ENCODE measurements at regions not wholly inside any gene's neighbourhood (a gene's known extent, or its start where the extent isn't known, plus 50 kb on each side); places are given as distances from the start of the nearest gene placed in this dataset.

DNA sequence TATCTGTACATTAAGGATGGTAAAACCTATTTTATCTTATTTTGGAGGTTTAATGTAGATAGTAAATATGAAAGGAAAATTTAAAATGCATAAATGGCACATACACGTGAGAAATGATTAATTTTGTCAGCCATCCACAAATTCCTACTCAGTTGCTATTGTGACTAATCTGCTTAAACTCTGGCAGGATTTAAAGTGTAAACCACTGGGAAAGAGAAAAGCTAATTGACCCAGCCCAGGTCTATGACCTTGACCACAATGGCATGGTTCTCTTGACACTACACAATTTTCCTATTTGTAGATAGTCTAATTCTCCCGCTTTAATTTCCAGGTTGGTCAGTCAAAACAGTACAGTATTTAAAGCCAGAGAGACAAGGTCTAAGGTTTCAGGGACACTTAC is 459.0 kb upstream of the KLF4 start:
- no peak for DNase-seq (ENCODE audit: low spot score)

DNA sequence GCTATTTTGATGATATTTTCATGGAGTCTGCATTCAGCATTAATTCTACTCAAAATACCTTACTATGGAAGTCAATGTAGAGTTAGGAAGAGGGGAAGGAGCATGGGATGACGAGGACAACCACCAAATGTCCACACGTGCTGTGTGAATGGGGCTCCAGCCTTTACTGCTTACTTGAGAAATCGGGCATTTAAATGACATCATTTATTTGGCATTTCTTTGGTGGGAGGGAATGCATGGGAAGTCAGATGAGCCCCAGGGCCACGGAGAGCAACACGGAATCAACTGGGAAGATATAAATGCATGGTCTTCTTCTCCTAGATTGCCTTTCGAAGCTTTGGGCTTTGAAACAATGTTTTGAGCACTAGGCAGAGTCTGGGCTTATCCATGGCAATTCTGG is 458.5 kb upstream of the KLF4 start:
- DNase-seq (ENCODE audit: low spot score): no peak

DNA sequence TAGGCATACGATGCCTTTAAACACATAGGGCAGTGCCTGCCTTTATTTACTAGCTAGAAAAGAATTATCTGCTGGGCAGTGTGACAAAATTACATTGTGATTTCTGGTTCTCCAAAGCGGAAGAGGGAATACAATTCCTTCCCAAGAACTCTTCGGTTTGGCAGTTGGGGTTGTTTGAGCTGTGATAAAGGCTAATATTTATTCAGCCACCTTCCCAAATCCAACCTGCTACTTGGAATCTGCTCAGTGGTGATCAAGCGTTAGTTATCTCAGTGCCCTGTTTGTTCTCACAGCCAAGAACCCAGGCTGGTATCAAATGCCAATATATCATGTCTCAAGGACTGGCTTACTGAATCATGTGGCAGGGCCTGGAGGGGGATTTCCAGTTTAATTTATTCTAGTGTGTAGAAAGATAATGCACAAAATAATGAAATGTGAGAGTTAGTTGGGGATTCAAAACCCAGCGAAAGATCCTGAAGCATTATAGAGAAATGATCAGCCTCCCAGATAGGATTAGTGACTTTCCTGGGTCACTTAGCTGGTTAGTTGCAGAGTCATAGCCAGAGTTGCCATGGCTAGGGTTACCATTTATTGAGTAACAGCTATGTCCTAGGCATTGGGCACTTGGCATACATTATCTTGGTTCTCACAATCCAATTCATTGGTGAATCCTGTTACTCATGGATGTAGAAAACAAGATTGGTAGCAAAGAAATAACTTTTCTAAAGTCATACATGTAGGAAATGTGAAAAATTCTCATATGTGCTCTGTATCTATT is 457.0 kb upstream of the KLF4 start:
- no peak for DNase-seq (ENCODE audit: low spot score)

DNA sequence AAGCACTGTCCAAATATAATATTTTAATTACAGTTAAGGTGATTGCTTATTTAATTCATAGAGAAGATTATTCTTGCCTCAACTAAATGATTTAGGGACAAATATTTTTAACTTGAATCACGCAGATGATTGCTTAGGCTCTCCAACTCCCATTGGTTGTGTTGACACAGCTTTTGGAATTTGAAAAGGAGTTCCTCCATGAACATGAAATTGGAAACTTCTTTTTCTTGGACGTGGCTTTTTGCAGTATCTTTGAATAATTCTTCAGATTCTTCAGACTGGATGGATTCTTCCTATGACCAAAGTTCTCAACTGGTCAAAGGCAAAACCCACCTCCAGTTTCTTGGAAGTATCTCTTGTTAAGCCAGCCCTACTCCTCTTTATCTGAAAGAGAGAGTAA is 456.4 kb upstream of the KLF4 start:
- no peak for DNase-seq (ENCODE audit: low spot score)

DNA sequence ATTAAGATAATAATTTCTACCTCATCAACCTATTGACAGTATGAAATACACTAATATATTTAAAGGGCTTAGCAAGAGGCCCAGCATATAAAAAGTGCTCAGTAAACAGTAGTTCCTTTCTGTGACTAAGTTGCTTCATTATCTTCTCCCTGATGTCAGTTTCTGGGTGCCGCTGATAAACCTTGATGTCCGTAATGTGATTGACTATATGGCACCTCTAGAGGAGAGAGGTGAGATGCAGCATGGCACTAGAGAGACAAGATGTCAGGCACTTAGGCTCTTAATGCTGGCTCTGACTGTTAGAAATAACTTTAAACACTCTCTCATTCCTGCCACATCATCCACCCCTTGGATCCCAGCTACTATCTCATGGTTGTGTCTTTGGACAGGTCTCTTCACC is 455.9 kb upstream of the KLF4 start:
- no peak for DNase-seq (ENCODE audit: low spot score)

DNA sequence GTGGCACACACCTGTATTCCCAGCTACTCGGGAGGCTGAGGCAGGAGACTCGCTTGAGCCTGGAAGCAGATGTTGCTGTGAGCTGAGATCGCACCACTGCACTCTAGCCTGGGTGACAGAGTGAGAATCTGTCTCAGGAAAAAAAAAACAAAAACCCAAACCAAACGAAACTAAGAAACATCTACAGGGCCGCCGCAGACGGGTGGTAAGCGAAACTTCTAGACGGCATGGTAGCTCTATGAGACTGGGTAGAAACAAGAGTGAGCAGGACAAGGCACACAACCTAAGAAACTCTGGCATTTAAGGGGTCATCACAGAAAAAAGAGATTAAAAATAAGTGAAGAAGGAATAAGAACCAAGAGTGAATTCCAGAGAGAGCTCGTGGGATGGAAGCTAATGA is 454.8 kb upstream of the KLF4 start:
- DNase-seq (ENCODE audit: low spot score): no peak

DNA sequence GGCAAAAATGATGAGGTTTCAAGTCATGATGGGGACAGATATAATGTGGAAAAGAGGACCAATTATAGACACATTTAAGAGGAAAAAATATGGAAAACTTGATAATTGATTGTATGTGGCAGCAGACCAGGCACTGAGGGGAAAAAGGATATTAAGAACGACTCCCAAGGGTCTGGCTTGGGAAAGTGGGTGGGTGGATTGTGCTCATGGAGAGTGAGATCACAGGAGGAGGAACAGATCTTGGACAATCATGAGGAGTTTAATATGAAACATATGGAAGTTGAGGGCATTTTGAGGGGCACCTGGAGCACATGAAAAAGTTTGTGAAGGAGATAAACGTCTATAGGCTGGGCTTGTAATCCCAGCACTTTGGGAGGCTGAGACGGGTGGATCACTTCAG is 454.3 kb upstream of the KLF4 start:
- no peak for DNase-seq (ENCODE audit: low spot score)

DNA sequence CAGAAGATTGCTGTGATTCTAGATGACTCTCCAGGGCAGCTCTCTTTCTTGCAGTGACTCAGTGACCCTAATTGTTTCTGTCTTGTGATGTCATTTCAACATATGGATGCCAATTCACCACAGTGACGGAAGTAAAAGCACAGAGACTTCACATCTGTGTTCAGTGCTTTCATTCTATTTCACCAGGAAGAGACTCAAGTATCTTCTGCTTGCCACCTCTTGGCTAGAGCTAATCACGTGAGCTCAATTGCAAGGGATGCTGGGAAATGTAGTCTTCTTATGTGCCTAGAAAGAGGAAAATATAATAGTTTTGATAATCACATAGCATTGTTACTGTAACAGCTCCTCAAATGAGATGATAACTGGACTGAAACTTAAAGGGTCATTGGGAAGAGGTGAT is 453.3 kb upstream of the KLF4 start:
- DNase-seq (ENCODE audit: low spot score): no peak

DNA sequence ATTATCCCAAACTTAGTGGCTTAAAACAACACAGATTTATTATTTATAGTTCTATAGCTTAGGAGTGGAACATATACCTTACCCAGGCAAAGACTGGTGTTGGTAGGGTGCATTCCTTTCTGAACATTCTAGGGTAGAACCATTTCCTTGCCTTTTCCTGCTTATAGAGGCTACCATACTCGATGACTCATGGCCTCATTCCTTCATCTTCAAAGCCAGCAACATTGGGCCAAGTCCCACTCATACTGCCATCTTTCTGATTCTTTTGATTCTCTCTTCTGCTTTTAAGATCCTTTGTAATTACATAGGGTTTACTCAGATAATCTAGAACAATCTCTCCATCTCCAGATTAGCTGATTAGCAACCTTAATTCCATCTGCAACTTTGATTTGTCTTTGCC is 452.7 kb upstream of the KLF4 start:
- DNase-seq (ENCODE audit: low spot score): no peak

DNA sequence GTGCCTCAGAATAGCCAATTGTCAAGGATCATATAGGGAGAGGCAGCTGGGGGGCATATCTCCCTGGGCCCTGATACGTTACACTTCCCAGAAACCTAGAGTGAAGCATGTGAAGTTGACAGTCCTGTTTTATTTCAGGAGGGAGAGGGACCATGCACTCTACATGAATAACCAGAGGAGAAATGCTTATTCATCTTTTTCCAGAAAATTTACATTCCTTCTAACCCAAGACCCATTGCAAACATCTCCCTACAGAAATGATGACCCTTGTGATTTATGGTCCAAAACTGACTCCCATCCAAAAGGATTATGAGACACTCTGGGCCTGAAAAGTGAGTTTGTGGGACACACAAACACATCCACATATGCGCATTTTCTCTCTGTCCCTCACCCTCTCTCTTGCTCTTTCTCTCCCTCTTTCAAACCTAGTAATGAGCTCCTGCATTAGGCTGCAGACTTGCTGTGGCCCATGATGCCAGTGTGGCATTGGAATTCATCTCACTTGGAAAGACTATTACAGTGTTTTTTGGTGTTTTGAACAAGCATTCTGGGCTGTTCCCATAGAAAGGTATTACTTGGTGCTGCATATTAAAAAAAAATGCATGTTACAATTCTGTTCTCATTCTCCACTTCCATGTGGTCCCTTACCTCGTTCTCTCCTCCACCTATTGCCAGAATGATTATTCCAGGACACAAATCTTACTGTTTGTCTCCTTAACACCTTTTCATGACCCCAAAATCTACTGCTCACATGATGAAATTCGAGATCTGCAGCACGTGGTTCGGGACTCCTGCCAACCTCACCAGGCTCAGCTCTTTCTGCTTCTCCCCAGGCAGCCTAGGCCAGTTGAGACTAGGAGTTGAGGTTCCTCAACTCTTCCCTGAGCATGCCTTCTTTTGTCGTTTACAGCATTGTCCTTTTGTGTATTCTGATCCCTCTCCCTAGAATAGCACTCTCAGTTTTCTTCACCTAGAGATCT is 451.3 kb upstream of the KLF4 start:
- no peak for DNase-seq (ENCODE audit: low spot score)

DNA sequence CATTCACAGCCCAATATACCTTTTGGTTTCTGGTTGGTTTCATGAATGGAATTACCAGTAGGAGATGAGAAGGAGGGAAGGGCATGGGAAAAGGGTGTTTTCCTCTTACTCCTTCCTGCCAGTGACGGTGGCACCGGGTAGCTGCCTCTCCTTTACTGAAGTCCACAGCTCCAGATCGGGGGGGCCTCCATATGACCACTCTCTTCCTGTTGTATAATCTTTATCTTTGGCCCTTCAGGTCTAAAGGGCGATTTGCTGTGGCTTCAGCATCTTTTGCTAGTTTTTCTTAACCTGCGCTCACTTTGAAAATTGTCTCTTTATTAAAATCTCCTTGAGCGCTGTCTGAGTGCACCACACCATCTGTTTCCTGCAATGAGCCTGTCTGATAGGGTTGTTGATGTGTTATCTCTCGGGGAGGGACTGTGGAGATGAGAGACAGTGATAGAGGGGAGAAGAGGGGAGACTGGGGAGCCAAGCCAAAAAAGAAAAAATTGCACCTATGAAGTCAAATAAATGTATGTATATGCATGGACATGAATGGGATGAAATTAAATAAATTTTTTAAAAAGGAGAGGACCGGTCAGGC is 449.3 kb upstream of the KLF4 start:
- DNase-seq (ENCODE audit: low spot score): no peak

DNA sequence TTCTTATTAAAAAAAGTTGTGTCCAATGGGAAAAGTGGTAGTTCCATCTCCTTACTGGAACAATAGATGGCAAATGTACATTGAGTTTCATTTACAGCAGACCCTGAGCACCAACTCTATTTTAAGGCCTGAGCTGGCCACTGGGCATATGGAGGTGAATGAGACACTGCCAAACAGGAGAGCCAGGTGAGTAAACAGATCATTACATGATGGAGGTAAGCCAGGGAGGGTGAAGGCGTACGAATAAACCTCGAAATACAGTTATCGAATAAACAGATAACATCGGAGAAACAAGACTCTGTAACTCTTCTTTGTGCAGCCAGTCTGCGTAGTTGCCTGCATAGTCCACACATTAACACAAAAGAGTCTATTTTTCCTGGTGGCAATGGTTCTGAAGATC is 446.4 kb upstream of the KLF4 start:
- no peak for DNase-seq (ENCODE audit: low spot score)

DNA sequence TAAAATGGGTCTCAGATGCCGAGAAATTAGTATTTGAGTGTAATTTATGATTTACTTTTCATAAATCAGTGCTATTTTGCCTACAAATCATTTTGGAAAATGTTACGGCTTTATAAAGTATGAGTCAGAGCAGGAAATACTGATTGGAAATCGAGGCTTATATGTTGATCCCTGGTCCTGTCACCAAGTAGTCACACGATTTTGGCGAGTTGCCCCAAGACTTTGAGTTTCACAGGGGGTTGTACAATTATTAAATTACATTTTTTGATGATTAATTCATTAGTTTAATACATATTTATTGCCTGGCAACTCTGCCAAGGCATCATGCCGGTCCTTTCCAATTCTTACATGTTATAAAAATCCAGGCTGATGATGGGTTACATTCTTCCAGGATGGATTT is 443.9 kb upstream of the KLF4 start:
- DNase-seq (ENCODE audit: low spot score): no peak

DNA sequence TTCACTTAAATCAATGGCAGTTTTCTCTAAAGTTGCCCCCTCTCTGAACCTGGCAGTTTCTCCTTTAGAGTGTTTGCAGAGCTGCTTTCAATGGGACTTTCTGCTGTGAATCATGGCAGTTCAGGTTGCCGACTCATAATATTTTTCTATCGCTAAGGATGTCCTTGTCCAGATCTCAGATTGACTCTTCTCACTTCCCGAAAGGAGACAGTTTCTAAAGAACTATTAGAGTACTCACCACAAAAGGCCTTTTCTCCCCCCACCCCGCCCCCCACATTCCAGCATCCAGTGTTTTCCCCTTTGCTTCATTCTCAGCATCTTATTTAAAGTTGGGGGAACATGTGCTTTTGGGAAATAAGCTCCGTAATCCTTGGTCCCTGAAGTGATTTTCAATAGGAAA is 443.5 kb upstream of the KLF4 start:
- DNase-seq (ENCODE audit: low spot score): no peak

DNA sequence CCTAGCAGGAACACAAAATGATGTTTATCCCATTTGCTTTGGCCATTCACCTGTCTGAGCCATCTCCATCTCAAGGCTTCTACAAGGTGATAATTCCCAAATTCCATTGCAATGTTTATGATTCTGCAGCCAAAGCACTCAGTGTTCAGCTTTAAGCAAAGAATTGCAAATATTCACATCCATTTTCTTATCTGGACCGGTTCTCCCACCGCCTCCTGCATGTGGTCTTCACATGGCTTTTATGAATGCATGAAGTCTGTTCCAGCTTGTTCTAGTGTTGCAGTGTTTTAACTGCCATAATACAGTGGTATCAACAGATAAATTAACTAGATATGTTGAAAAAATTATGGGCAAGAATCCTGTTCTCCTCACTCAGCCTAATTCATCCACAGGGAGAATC is 443.0 kb upstream of the KLF4 start:
- no peak for DNase-seq (ENCODE audit: low spot score)

DNA sequence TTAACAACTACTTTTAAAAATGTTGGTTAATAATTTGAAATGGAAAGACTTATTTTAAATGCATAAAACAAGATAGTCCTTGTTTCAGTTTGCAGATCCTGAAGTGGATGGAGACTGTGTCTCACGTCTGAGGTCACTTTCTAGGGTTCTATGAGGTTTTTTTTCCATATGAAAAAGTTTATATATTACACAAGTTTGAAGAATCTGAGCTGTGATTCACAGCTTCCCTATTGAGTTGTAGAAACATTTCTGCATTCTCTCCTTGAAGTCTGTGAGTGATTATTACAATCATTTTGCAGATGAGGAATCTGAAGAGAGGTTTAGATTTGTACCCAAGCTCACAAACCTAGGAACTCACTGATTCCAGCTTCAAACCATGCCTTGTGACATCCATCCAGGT is 442.5 kb upstream of the KLF4 start:
- no peak for DNase-seq (ENCODE audit: low spot score)

DNA sequence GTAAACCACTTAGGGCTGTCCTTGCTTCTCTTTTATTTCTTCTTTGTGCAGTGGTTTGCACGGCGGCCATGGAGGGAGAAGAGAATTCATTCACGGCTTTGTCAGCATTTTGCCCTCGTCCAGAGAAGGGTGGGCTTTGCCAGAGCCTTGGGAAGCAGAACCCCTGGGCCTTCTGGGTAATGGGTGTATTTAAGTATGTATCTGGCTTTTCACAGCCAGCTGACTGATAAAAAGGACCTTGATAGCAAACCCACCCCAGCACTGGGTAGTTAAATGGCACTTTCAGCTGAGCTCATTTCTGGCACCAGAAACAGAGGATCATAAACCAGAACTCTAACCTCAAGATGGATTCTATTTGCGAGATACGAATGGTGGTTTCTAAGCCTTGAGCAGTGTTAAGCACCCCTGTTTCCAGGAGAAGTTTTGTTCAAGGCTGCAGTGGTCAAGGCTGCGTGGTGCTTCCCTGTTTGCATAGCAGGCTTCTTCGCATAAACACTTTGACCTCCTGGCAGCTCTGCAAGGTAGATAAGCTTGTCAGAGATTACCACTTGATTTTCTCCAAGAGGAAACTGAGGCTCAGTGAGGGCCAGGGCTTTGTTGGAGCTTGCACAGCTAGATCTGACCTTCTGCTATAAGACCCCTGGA is 441.6 kb upstream of the KLF4 start:
- no peak for DNase-seq (ENCODE audit: low spot score)

DNA sequence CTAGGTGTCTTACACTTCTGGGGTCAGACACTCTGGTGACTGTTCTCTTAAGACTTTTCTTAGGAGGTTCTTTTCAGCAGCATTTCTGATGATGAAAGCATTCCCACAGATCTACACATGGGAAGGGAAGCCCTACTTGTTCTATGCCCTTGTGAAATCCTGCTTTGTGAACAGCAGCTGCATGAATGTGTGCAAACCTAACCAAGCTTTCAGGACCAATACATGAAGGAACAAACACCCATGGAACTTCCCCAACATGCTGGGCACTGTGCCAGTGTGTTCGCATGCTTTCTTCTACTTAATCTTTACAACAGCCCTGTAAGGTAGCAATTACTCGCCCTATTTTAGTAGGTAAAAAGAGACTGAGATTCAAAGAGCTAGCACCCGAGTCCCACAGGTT is 439.9 kb upstream of the KLF4 start:
- no peak for DNase-seq (ENCODE audit: low spot score)

DNA sequence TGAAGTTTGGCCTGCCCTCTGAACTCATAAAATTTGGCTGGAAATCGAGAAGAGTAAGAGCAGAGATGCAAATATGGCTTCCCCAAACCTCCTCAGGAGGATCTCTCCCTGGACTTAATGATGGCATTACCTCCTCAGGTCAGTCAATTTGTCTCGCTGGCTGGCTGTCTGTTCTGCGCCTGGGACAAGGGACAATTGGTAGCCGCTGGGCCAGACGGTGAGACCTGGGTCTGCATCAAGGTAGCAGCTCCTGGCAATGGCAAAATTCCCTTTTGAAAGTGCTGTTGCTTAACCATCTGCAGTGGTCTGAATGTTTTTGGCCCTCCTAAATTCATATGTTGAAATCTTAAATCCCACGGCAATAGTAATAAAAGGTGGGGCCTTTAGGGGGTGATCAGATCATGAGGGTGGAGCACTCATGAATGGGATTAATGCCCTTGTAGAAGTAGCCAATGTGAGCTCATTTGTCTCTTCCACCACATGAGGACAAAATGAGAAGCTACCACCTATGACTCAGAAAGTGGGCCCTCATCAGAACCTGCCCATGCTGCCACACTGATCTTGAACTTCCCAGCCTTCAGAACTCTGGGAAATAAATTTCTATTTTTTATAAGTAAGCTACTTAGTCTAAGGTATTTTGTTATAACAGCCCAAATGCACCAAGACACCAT is 439.3 kb upstream of the KLF4 start:
- no peak for DNase-seq (ENCODE audit: low spot score)

DNA sequence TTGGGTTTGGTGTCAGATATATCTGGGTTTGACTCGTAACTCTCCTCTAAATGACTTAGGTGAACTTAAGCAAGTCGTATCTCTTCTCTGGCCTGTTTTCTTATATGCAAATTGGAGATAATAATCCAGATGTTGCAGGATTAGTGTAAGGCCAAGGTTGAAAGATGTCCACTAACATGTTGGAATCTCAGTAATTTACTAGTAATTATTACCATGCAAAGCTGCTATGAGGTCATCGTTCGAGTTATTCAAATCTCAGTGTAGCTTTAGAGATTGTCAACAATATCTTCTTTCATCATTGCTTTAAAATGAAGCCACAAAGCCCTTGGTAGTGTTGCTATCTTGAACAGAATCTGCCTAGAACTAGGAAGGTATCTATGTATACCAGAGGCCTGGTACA is 437.7 kb upstream of the KLF4 start:
- no peak for DNase-seq (ENCODE audit: low spot score)

DNA sequence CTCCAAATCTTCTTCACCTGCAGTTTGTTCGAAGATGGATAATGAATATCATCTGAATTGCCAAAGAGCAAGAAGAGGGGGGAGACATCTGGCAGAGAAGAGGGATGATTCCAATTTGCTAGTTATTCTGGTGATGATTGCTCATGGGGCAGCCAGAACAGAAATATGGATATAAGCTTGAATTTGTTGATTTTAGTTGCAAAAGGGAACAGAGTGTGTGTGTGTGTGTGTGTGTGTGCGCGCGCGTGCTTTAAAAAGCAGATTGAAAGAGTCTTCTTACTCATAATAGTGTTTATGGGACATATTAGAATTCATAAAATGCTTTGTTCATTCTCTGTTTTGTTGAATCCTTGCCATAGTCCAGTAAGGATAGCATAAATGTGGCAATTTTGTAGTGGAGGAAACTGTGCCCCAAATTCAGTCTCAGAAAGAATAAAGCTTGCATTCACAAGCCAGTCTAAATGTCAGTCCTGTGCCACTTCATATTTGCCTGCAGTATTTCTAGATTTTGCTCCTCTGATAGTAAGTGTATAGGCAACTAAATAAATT is 436.3 kb upstream of the KLF4 start:
- no peak for DNase-seq (ENCODE audit: low spot score)

DNA sequence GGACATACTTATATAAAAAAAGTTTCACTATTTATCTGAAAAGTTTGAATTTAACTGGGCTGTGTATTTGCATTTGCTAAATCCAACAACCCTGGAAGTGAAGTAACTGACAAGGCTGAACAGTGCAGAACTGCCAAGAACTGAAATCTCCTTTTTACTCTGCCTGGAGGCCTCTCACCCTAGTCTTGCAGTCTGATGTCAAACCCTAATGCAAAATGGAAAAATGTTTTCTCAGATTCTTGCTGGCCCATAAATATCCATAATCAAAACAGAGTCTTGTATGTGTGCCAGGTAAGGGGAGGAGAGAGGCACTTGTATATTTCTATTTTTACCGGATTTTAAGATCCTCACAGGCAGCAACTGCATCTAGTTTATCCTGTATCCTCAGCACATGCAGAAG is 432.7 kb upstream of the KLF4 start:
- DNase-seq (ENCODE audit: low spot score): no peak
